Right lobe of liver (tissue), 4 donors: ENCODE measurements at regions not wholly inside any gene's neighbourhood (a gene's known extent, or its start where the extent isn't known, plus 50 kb on each side); places are given as distances from the start of the nearest gene placed in this dataset.

Experiments
- POLR2A ChIP-seq: fragments of 450-650 bp; IDR thresholded peaks from one replicate; pipeline ENCODE4 v1.6.1; 2017; ENCODE audit warnings: antibody characterized with exemption, mild to moderate bottlenecking
- TF ChIP-seq, protein P1 (sequence below), 4 donors: fragments of 200-600 bp in 3 of 4; fragments of 450-650 bp in 1 of 4; IDR thresholded peaks; one replicate each; pipeline versions ENCODE4 v1.5.1 to v1.8.0; 2016 to 2022; ENCODE audit warnings: antibody characterized with exemption in 4 of 4, mild to moderate bottlenecking in 2 of 4
- donor health status: DM: no; HTN: no; CAD: no.
- donor health status: DM: no; HTN: no; CAD: no.
- donor health status: DM: no; HTN: yes; CAD: no.

DNA sequence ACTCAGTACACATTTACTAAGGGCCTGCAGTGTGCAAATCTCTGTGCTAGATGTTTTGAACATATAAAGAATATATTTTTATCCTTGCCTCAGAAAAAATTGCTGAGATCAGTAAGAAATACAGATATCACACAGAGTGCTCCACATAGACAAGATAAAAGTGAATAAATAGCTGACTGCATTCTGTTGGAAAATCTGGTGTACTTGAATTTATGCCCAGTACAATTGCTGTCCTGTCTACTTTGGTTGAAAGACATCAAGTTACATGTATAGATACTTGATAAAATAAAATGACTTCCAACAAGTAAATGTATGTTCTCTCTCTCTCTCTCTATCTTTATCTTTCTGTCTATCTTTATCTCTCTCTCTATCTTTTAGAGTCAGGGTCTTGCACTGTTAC is 381.2 kb upstream of the CBLB start:
- no peak for TF ChIP-seq POLR2A
- TF ChIP-seq, protein P1, sequence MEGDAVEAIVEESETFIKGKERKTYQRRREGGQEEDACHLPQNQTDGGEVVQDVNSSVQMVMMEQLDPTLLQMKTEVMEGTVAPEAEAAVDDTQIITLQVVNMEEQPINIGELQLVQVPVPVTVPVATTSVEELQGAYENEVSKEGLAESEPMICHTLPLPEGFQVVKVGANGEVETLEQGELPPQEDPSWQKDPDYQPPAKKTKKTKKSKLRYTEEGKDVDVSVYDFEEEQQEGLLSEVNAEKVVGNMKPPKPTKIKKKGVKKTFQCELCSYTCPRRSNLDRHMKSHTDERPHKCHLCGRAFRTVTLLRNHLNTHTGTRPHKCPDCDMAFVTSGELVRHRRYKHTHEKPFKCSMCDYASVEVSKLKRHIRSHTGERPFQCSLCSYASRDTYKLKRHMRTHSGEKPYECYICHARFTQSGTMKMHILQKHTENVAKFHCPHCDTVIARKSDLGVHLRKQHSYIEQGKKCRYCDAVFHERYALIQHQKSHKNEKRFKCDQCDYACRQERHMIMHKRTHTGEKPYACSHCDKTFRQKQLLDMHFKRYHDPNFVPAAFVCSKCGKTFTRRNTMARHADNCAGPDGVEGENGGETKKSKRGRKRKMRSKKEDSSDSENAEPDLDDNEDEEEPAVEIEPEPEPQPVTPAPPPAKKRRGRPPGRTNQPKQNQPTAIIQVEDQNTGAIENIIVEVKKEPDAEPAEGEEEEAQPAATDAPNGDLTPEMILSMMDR (IDR thresholded peaks at IDR 0.05): no peak
